ENCODE measurements at regions not wholly inside any gene's neighbourhood (a gene's known extent, or its start where the extent isn't known, plus 50 kb on each side); places are given as distances from the start of the nearest gene placed in this dataset.

DNA sequence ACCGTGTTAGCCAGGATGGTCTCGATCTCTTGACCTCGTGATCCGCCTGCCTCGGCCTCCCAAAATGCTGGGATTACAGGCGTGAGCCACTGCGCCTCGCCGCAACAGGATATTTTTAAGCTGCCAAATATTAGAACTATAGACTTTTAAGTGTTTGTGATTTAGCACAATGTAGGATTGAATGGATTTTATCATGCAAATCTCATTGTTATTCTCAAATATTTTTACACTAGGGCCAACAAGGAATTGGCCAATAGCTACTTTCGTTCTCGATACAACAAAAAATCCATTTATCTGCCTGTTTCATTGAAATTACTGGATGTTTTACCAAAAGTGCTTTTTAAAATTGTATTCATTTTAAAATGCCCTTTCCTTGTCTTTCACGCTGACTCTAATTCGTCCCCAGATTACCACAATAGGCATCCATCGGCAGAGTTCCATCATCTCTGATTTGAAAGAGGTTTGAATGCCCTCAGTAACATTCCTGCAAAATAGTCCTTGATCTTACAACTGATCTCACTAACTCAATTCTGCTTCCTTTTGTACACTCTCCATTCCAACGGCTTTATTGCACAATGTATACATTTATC lies 99.6 kb upstream of the ROBO2 start:
- H3K27me3 ChIP-seq (ENCODE audit: low read length) = peaks cover 35% of the 10 kb centered on the region
- BruUV-seq (replicated peaks) = no TSS peak
- H3K9me3 ChIP-seq (ENCODE audit: low read length) = no peaks in the 10 kb centered on the region
- no peak overlapping the region for H3K9ac ChIP-seq (ENCODE audit: low read length)
- no peak overlapping the region for H2AFZ ChIP-seq (ENCODE audit: low read length)
- no peaks in the 10 kb centered on the region for H3K4me1 ChIP-seq (ENCODE audit: insufficient read depth, low read length)
- H3K36me3 ChIP-seq (ENCODE audit: low read depth, low read length) = no peaks in the 10 kb centered on the region
- CTCF ChIA-PET = no interaction called here
- no peaks in the 10 kb centered on the region for H3K9me2 ChIP-seq (replicated peaks; ENCODE audit: low read length)
- H4K20me1 ChIP-seq (ENCODE audit: low read length) = no peaks in the 10 kb centered on the region
- POLR2A ChIA-PET (ENCODE audit: unreplicated experiment) = no interaction called here
- H3F3A ChIP-seq (ENCODE audit: low read length, unreplicated experiment) = no peaks in the 10 kb centered on the region
- TF ChIP-seq EZH2 (IDR thresholded peaks at IDR 0.05; ENCODE audit: low read length, unreplicated experiment) = no peak
- no peak for TF ChIP-seq EZH2phosphoT487 (IDR thresholded peaks at IDR 0.05; ENCODE audit: borderline replicate concordance, low read length)
- TF ChIP-seq, protein P1, sequence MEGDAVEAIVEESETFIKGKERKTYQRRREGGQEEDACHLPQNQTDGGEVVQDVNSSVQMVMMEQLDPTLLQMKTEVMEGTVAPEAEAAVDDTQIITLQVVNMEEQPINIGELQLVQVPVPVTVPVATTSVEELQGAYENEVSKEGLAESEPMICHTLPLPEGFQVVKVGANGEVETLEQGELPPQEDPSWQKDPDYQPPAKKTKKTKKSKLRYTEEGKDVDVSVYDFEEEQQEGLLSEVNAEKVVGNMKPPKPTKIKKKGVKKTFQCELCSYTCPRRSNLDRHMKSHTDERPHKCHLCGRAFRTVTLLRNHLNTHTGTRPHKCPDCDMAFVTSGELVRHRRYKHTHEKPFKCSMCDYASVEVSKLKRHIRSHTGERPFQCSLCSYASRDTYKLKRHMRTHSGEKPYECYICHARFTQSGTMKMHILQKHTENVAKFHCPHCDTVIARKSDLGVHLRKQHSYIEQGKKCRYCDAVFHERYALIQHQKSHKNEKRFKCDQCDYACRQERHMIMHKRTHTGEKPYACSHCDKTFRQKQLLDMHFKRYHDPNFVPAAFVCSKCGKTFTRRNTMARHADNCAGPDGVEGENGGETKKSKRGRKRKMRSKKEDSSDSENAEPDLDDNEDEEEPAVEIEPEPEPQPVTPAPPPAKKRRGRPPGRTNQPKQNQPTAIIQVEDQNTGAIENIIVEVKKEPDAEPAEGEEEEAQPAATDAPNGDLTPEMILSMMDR (conservative IDR thresholded peaks at IDR 0.05; ENCODE audit: low read depth, low read length) = no peak
- H3K27ac ChIP-seq (ENCODE audit: low read length) = no peak overlapping the region
- H3K79me2 ChIP-seq (ENCODE audit: low read length) = no peaks in the 10 kb centered on the region
- no peak for DNase-seq
- intact Hi-C loops (cut with micrococcal nuclease) = no loop called here
- no peak overlapping the region for H3K4me2 ChIP-seq (ENCODE audit: low read length)
- no peak overlapping the region for H3K4me3 ChIP-seq (ENCODE audit: low read length)
- ATAC-seq = no peak

DNA sequence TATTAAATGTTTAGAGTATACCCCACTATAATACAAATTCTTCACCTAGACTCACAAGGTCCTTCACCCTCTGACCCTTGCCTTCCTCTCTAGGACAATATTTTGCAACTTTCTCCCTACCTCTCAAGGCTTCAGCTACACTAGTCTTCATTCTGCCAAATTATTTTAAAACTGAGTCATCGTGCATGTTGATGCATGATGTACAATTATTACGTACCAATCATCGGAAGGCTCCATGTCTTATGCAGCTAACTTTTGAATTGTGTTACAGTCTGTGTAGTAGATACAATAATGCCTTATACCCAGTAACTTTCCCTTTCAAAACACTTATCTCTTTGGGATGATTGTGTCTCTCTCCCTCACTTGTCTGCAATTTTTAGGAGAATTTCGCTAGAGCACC lies 98.5 kb upstream of the ROBO2 start:
- Histone ChIP-seq H3K27me3 (ENCODE audit: low read length) (peaks cover 43% of the 10 kb centered on the region), H2AFZ (ENCODE audit: low read length) (no peak overlapping the region), H3K9me3 (ENCODE audit: low read length) (no peaks in the 10 kb centered on the region), H3K27ac (ENCODE audit: low read length) (no peak overlapping the region), H3K9ac (ENCODE audit: low read length) (no peak overlapping the region), H3K36me3 (ENCODE audit: low read depth, low read length) (no peaks in the 10 kb centered on the region), H3K4me3 (ENCODE audit: low read length) (no peak overlapping the region), H3K9me2 (replicated peaks; ENCODE audit: low read length) (no peaks in the 10 kb centered on the region), H4K20me1 (ENCODE audit: low read length) (no peaks in the 10 kb centered on the region), H3F3A (ENCODE audit: low read length, unreplicated experiment) (no peaks in the 10 kb centered on the region), H3K4me1 (ENCODE audit: insufficient read depth, low read length) (no peaks in the 10 kb centered on the region), H3K79me2 (ENCODE audit: low read length) (no peaks in the 10 kb centered on the region), H3K4me2 (ENCODE audit: low read length) (no peak overlapping the region)
- TF ChIP-seq EZH2 (IDR thresholded peaks at IDR 0.05; ENCODE audit: low read length, unreplicated experiment) (no peak), EZH2phosphoT487 (IDR thresholded peaks at IDR 0.05; ENCODE audit: borderline replicate concordance, low read length) (no peak)
- TF ChIP-seq, protein P1 (conservative IDR thresholded peaks at IDR 0.05; ENCODE audit: low read depth, low read length) = no peak
- ATAC-seq (no peak), DNase-seq (no peak)
- ChIA-PET POLR2A (ENCODE audit: unreplicated experiment) (no interaction called here), CTCF (no interaction called here)
- BruUV-seq (replicated peaks) = no TSS peak
- intact Hi-C loops (cut with micrococcal nuclease) = no loop called here

DNA sequence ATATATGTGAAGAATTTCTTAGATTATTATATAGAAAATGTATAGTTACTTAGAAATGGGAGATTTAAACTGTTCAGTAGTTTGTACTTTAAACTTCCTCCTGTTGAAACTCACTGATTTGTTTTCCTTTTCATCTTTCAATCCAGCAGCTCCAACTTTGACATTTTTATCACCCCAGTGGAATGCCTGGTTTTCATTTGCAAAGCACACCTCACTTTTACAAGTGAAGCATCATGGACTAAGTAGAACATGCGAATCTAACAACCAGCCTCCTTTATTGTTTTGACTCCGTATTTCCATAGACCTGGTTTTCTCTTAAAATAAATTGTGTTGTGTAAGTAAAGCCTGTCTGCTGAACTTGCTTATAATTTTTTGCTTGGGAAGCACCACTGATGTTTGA lies 97.8 kb upstream of the ROBO2 start:
- Histone ChIP-seq H3K27me3 (ENCODE audit: low read length) (peaks cover 49% of the 10 kb centered on the region), H4K20me1 (ENCODE audit: low read length) (no peaks in the 10 kb centered on the region), H3K9me3 (ENCODE audit: low read length) (no peaks in the 10 kb centered on the region), H3K36me3 (ENCODE audit: low read depth, low read length) (no peaks in the 10 kb centered on the region), H3K4me2 (ENCODE audit: low read length) (no peak overlapping the region), H3K4me3 (ENCODE audit: low read length) (no peak overlapping the region), H3K9me2 (replicated peaks; ENCODE audit: low read length) (no peaks in the 10 kb centered on the region), H3K79me2 (ENCODE audit: low read length) (no peaks in the 10 kb centered on the region), H2AFZ (ENCODE audit: low read length) (no peak overlapping the region), H3K27ac (ENCODE audit: low read length) (no peak overlapping the region), H3F3A (ENCODE audit: low read length, unreplicated experiment) (no peaks in the 10 kb centered on the region), H3K4me1 (ENCODE audit: insufficient read depth, low read length) (no peaks in the 10 kb centered on the region), H3K9ac (ENCODE audit: low read length) (no peak overlapping the region)
- ChIA-PET POLR2A (ENCODE audit: unreplicated experiment) (no interaction called here), CTCF (no interaction called here)
- no TSS peak for BruUV-seq (replicated peaks)
- intact Hi-C loops (cut with micrococcal nuclease) = no loop called here
- ATAC-seq (no peak), DNase-seq (no peak)
- TF ChIP-seq, protein P1 (conservative IDR thresholded peaks at IDR 0.05; ENCODE audit: low read depth, low read length) = no peak
- no peak for TF ChIP-seq EZH2phosphoT487 (IDR thresholded peaks at IDR 0.05; ENCODE audit: borderline replicate concordance, low read length)
- TF ChIP-seq EZH2 (IDR thresholded peaks at IDR 0.05; ENCODE audit: low read length, unreplicated experiment) = no peak
